ENCODE measurements at regions not wholly inside any gene's neighbourhood (a gene's known extent, or its start where the extent isn't known, plus 50 kb on each side); places are given as distances from the start of the nearest gene placed in this dataset.

GRCh38 chr1:2890221-2890850, 88.8 kb upstream of the TTC34 start:
- DNase-seq: no peak

GRCh38 chr1:2891923-2892448, 90.5 kb upstream of the TTC34 start:
- no peak for DNase-seq

GRCh38 chr1:2893473-2894120, 92.1 kb upstream of the TTC34 start:
- no peak for DNase-seq

GRCh38 chr1:2894381-2895041, 93.0 kb upstream of the TTC34 start:
- peak; percentile 37 for DNase-seq

GRCh38 chr1:2896824-2897223, 95.3 kb upstream of the TTC34 start:
- DNase-seq: no peak

- DNase-seq: no peak
Measured at GRCh38 chr1:2903226-2903625, 101.7 kb upstream of the TTC34 start.

GRCh38 chr1:2904191-2904590, 102.7 kb upstream of the TTC34 start:
- DNase-seq: no peak

GRCh38 chr1:2905356-2905755, 103.9 kb upstream of the TTC34 start:
- no peak for DNase-seq

- no peak for DNase-seq
Measured at GRCh38 chr1:2906085-2906484, 104.6 kb upstream of the TTC34 start.

GRCh38 chr1:2906620-2907019, 105.1 kb upstream of the TTC34 start:
- DNase-seq: no peak

GRCh38 chr1:2907051-2907450, 105.6 kb upstream of the TTC34 start:
- no peak for DNase-seq

- no peak for DNase-seq
Measured at GRCh38 chr1:2908081-2908480, 106.6 kb upstream of the TTC34 start.

- DNase-seq: no peak
Measured at GRCh38 chr1:2908561-2908960, 107.1 kb upstream of the TTC34 start.

- DNase-seq: no peak
Measured at GRCh38 chr1:2909797-2910196, 108.3 kb upstream of the TTC34 start.

GRCh38 chr1:2910211-2910610, 108.7 kb upstream of the TTC34 start:
- no peak for DNase-seq

- DNase-seq: no peak
Measured at GRCh38 chr1:2911421-2912178, 109.7 kb upstream of the ACTRT2 start.

GRCh38 chr1:2912424-2913061, 108.7 kb upstream of the ACTRT2 start:
- no peak for DNase-seq

- DNase-seq: no peak
Measured at GRCh38 chr1:2913091-2913490, 108.2 kb upstream of the ACTRT2 start.

- no peak for DNase-seq
Measured at GRCh38 chr1:2914702-2915101, 106.6 kb upstream of the ACTRT2 start.

- DNase-seq: no peak
Measured at GRCh38 chr1:2916153-2916552, 105.1 kb upstream of the ACTRT2 start.

GRCh38 chr1:2916706-2917105, 104.6 kb upstream of the ACTRT2 start:
- no peak for DNase-seq

GRCh38 chr1:2917284-2917683, 104.0 kb upstream of the ACTRT2 start:
- no peak for DNase-seq

- no peak for DNase-seq
Measured at GRCh38 chr1:2918441-2918840, 102.8 kb upstream of the ACTRT2 start.
